IMR-90 (cell line): ENCODE measurements at regions not wholly inside any gene's neighbourhood (a gene's known extent, or its start where the extent isn't known, plus 50 kb on each side); places are given as distances from the start of the nearest gene placed in this dataset.

Experiments
- CEBPB ChIP-seq: IDR thresholded peaks from 2 replicates; pipeline ENCODE4 v1.6.1; 2012; ENCODE audit warnings: low read depth, low read length, improper control_type of control experiment
- CHD1 ChIP-seq: IDR thresholded peaks from 2 replicates; pipeline ENCODE4 v1.6.1; 2012; ENCODE audit warnings: low read depth, low read length, improper control_type of control experiment
- FOS ChIP-seq: fragments of 150-350 bp; IDR thresholded peaks from 2 replicates; pipeline ENCODE4 v1.6.1; 2016; ENCODE audit warnings: low read depth, low read length
- MAFK ChIP-seq: IDR thresholded peaks from 2 replicates; pipeline ENCODE4 v1.6.1; 2012; ENCODE audit warnings: low read depth, low read length, improper control_type of control experiment
- MAZ ChIP-seq: IDR thresholded peaks from 2 replicates; pipeline ENCODE4 v1.6.1; 2012; ENCODE audit warnings: low read depth, mild to moderate bottlenecking, low read length, improper control_type of control experiment, moderate library complexity, borderline replicate concordance
- MXI1 ChIP-seq: IDR thresholded peaks from 2 replicates; pipeline ENCODE4 v1.6.1; 2012; ENCODE audit warnings: low read depth, mild to moderate bottlenecking, low read length, moderate library complexity, borderline replicate concordance
- POLR2A ChIP-seq: IDR thresholded peaks from 2 replicates; pipeline ENCODE4 v1.6.1; 2012; ENCODE audit warnings: mild to moderate bottlenecking, low read depth, low read length
- TF ChIP-seq, protein P1 (sequence below): conservative IDR thresholded peaks from 2 replicates; pipeline ENCODE4 v1.5.1; 2012; ENCODE audit warnings: mild to moderate bottlenecking, low read depth, low read length, improper control_type of control experiment
- TF ChIP-seq, protein P2 (sequence below): fragments of 150-350 bp; IDR thresholded peaks from 2 replicates; pipeline ENCODE4 v1.6.1; 2016; ENCODE audit warnings: low read depth, mild to moderate bottlenecking, low read length, moderate library complexity, borderline replicate concordance

DNA sequence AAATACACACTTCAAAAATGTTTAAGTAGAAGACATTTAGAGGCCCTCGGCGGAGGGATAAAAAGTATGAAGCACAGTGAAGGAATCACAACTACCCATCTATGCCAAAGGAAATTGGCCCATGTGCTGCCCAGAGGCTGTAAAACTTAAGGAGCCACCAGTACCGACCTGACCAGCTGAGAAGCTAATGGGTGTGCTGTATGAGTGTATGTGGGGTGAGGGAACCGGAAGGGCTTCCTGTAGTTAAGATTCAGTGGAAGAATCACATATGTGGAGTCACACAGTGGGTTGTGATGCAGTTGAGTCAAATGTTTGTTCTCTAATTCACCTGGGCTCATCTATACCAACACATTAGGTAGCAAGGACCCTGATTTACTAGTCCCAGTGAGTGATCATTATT lies 516.0 kb upstream of the IL12A start:
- no peak for TF ChIP-seq MAFK
- TF ChIP-seq, protein P1, sequence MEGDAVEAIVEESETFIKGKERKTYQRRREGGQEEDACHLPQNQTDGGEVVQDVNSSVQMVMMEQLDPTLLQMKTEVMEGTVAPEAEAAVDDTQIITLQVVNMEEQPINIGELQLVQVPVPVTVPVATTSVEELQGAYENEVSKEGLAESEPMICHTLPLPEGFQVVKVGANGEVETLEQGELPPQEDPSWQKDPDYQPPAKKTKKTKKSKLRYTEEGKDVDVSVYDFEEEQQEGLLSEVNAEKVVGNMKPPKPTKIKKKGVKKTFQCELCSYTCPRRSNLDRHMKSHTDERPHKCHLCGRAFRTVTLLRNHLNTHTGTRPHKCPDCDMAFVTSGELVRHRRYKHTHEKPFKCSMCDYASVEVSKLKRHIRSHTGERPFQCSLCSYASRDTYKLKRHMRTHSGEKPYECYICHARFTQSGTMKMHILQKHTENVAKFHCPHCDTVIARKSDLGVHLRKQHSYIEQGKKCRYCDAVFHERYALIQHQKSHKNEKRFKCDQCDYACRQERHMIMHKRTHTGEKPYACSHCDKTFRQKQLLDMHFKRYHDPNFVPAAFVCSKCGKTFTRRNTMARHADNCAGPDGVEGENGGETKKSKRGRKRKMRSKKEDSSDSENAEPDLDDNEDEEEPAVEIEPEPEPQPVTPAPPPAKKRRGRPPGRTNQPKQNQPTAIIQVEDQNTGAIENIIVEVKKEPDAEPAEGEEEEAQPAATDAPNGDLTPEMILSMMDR = no peak
- TF ChIP-seq POLR2A = no peak
- TF ChIP-seq CEBPB = no peak
- TF ChIP-seq CHD1 = no peak
- TF ChIP-seq, protein P2, sequence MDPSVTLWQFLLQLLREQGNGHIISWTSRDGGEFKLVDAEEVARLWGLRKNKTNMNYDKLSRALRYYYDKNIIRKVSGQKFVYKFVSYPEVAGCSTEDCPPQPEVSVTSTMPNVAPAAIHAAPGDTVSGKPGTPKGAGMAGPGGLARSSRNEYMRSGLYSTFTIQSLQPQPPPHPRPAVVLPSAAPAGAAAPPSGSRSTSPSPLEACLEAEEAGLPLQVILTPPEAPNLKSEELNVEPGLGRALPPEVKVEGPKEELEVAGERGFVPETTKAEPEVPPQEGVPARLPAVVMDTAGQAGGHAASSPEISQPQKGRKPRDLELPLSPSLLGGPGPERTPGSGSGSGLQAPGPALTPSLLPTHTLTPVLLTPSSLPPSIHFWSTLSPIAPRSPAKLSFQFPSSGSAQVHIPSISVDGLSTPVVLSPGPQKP = no peak
- no peak for TF ChIP-seq MAZ
- no peak for TF ChIP-seq FOS
- TF ChIP-seq MXI1 = no peak
